ENCODE measurements at regions not wholly inside any gene's neighbourhood (a gene's known extent, or its start where the extent isn't known, plus 50 kb on each side); places are given as distances from the start of the nearest gene placed in this dataset.

GRCh38 chr16:13324851-13325250 lies 423.5 kb downstream of the SHISA9 start:
- TF ChIP-seq CTCF (conservative IDR thresholded peaks at IDR 0.05; ENCODE audit: low read depth, low read length), result no peak
- TF ChIP-seq EZH2phosphoT487 (IDR thresholded peaks at IDR 0.05; ENCODE audit: borderline replicate concordance, low read length), result no peak

All from PC-3 (cell line).